Activated CD4-positive, alpha-beta T cell treated with anti-CD3 and anti-CD28 coated beads for 4 hours (primary cell): ENCODE measurements at regions not wholly inside any gene's neighbourhood (a gene's known extent, or its start where the extent isn't known, plus 50 kb on each side); places are given as distances from the start of the nearest gene placed in this dataset.

ENCODE experiments used
- DNase-seq, 2 donors: peaks; one replicate each; pipeline ENCODE4 v3.0.0-alpha.2; 2020

DNA sequence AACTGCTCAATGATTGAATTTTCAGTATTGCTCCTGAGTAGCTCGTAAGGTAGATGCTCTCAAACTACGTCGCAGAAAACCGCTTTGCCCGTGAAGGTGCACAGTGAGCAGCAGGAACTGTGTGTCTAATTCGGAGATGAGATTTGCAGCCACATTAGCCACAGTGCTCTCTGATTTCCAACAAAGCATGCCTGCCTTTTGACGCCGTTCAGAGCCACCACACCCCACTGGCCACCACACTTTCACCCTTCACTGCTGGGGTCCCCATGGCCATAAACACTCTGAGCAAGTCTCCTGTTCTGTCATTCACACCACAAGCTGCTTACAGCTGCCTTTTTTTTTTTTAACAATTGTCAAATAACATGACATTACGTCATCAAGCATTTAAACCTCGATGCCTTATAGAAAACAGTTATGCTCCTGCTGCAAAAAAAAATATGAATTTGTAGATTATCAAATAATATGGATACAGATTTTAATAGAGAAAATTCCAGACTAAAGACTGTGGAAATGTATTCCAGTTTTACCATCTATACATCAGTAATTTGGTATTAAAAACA lies 578.8 kb upstream of the PFKP start:
- no peak for DNase-seq

- no peak for DNase-seq
Observed at GRCh38 chr10:2487921-2488320, 579.4 kb upstream of the PFKP start.

- no peak for DNase-seq
Observed at GRCh38 chr10:2478656-2479055, 588.7 kb upstream of the PFKP start.

GRCh38 chr10:2476812-2477553 lies 590.4 kb upstream of the PFKP start:
- DNase-seq: no peak

GRCh38 chr10:2476218-2476811 lies 591.0 kb upstream of the PFKP start:
- no peak for DNase-seq

- no peak for DNase-seq
Observed at GRCh38 chr10:2475711-2476217, 591.6 kb upstream of the PFKP start.

DNA sequence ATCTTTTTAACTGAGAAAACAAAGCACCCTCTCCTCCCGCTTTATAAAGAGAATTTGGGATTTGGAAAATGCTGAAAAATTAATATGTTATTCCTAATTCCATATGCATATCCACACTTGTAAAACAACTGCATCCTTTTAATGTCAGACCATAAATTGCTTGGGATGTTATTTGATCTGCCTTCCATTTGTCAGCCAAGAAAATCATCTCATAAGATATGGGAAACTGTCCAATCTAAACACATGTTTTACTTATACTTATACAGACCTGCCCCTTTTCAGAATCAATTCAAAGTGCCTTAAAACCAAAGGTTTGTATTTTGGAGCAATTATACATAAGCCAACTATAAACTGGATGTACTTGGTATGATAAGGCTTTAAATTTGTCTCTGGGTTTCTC lies 595.5 kb upstream of the PFKP start:
- no peak for DNase-seq

GRCh38 chr10:2469802-2470201 lies 597.5 kb upstream of the PFKP start:
- no peak for DNase-seq

- no peak for DNase-seq
Observed at GRCh38 chr10:2464483-2464882, 602.9 kb upstream of the PFKP start.

- no peak for DNase-seq
Observed at GRCh38 chr10:2463316-2463715, 604.0 kb upstream of the PFKP start.

DNA sequence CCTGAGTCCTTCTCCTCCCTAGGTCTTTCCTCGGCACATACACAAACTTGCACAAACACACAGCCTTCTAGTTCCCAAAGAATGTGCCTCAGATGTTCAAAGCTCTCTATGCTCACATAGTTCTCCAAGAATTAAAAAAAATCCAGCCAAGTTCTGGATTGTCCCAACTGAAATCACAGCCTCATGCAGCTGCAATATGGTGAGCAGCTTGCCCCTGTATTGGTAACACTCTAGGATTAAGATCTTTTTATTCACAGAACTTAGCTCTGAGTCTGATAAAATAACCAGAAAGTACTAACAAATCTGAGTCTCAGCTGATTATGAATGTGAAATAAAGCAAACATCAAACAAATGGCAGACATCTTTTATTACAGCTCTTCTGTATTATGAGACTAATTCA lies 604.8 kb upstream of the PFKP start:
- DNase-seq: no peak

DNA sequence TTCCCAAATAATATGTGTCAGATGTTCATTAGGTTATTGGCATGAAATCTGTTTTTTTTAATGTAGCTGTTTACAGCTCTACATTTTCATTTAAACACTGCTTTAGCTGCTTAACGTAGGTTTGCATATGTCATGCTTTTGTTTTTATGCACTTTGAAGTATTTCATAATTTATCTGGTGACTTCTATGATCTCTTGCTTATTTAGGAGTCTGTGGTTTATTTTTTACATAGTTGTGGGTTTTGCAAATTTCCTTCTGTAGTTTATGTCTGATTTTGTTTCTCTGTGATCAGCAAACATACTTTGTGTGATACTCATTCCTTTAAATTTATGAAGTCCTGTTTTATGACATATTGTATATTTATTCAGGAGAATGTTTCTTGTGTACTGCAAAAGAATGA lies 606.5 kb upstream of the PFKP start:
- no peak for DNase-seq

DNA sequence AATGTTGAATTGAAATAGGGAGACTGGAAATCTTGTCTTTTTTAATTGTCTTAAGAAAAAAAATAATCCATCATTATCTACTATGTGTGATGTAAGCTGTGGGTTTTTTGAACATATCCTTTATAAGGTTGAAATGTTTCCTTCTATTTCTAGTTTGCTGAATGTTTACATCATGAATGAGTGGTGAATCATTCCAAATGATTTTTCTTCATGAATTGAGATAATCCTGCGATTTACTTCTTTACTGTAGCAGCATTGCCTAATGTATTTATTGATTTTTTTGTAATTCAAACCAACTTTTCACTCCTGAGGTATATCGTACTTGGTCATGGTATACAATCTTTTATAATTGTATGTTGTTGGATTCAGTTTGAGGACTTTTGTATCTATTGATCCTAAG lies 607.6 kb upstream of the PFKP start:
- DNase-seq: no peak

GRCh38 chr10:2456834-2457233 lies 610.5 kb upstream of the PFKP start:
- no peak for DNase-seq

DNA sequence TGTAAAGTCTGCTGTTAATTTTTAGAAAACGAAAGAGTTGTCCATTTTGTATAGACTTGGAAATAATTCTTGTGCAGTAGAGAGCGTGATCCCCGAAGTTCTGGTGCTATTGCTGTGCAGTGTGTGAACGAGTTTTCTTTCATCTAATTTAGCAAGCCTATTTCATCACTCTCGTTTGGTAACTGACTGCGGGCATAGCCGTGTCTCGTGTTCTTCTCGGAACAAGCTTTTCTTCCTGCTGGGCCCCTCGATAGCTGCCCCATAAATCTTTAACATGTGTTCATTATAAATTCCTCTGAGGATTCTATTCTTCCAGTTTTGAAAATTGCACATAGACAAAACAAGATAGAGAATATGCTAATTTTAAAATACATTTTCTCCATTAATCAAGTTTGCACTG lies 622.0 kb upstream of the PFKP start:
- DNase-seq: no peak

DNA sequence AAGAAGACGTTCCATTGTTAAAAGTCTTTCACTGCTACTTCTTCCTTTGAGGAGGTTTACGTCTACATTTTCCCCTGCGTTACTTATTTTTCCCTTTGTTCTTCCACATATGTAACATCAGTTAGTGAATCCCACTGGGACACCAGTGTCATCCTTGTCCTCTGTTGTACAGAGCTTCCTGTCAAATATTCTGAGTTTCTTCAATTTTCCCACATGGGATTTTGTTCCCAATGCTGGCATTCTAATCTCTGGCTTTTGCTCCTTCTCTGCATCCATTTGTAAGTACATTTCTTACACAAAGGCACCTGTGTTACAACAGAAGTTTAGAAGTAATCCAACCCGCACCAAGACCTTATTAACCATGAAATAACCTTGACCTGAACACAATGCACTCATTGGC lies 627.4 kb upstream of the PFKP start:
- DNase-seq: no peak

GRCh38 chr10:2439000-2439399 lies 628.3 kb upstream of the PFKP start:
- no peak for DNase-seq

DNA sequence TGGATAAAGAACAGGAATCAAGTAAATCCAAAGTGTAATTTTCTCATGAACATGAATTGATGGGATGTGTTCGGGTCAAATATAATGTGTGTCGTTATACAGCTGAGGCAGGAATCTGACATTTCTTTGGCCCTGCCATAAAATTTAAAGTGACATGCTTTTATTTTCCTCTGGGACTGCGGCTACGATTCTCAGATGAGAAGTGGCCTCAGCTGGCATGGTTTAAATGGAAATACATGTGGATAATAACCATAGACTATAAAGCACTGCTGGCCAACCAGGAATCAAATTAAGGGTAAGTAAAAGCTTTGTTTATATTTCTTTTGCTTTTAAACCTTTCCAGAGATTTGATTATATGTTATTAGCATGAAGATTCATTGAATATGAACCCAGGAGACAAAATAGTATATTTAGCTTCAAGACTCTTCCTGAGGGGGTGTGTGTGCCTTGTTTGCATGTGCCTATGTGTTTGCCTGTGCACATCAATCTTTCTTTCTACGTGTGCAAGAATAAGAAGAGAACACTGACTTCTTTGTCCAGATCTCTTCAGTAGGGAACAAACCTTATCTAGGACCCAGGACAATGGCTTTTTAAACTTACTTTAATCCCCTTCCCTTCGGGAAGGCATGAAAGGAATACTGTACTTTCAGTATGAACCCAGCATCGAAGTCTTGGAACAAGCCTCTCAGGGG lies 629.0 kb upstream of the PFKP start:
- no peak for DNase-seq

DNA sequence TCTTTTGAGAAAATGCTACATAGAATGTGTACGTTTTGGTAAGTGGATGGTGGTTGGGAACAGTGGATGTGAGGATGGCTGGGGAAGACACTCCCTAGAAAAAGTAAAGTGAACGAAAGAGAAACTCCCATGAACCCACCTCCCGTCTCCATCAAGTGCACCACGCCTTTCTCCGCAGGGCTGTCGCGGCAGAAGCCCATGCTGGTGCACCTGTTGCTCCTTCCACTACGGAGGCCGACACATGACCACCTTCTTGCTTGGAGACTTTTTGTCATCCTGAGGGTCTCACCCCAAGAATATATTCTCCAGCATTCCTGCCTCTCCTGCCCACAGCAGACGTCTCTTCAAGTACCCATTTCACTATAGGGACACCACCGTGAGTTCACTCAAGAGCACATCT lies 630.4 kb upstream of the PFKP start:
- DNase-seq: no peak

GRCh38 chr10:2431961-2432360 lies 635.4 kb upstream of the PFKP start:
- DNase-seq: no peak

DNA sequence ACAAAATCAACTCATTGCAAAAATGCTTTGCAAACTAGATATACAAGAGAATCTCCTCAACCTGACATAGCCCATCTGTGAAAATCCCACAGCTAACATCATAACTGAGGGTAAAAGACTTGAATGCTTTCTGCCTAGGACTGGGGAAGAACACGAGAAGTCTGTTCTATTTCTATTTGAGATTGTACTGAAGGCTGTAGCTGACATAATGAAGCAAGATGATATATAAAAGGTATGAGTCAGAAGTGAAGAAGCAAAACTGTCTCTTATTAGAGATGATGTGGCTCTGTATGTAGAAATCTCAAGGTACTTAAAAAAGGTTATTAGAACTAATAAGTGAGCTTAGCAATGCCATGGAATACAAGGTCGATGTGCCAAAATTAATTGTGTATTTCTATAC lies 639.9 kb upstream of the PFKP start:
- DNase-seq: no peak

GRCh38 chr10:2425320-2425719 lies 642.0 kb upstream of the PFKP start:
- no peak for DNase-seq

DNA sequence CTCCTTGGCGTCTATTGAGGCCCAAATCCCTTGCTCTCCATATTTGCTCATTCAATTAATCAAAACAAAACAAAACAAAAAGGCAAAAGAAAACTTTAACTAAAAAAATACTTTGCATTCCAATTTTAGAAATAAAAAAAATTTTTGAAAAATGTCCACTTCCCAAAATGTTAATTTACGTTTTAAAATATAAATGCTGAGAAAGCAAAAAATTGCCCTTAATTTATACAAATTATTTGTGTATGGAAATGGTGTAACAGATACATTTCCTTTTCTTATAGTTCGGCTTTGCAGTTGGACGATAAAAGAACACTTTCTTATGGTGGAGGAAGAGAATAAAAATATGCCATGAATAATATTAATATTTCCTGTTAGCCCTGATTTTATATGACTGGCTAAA lies 652.8 kb upstream of the PFKP start:
- no peak for DNase-seq

GRCh38 chr10:2414039-2414438 lies 653.3 kb upstream of the PFKP start:
- DNase-seq: no peak
